ENCODE measurements at regions not wholly inside any gene's neighbourhood (a gene's known extent, or its start where the extent isn't known, plus 50 kb on each side); places are given as distances from the start of the nearest gene placed in this dataset.

DNA sequence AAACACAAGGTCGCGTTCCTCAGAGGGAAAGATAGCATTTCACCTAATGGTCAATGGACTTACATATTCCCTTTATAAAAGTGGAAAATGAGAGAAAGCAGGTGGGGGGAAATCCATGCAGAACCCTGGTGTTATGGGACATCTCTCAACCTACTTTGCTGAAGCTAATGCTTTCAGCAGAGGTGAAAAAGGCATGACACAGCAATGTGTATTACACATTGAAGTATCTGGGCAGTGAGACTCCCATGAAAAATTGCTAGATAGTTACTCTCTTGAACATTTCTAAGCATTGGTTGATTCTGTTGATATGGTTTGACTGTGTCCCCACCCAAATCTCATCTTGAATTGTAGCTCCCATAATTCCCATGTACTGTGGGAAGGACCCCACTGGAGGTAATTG is 60.0 kb upstream of the PICALM start:
- Histone ChIP-seq H3K4me1 (ENCODE audit: low read depth) (peaks cover 4% of the 10 kb centered on the region), H3K9me3 (no peaks in the 10 kb centered on the region), H3K36me3 (ENCODE audit: low read depth) (no peaks in the 10 kb centered on the region), H3K4me3 (no peak overlapping the region)
- intact Hi-C loops (cut with DNase I, micrococcal nuclease), result no loop called here
- DNase-seq, result no peak
- TF ChIP-seq, protein P1, sequence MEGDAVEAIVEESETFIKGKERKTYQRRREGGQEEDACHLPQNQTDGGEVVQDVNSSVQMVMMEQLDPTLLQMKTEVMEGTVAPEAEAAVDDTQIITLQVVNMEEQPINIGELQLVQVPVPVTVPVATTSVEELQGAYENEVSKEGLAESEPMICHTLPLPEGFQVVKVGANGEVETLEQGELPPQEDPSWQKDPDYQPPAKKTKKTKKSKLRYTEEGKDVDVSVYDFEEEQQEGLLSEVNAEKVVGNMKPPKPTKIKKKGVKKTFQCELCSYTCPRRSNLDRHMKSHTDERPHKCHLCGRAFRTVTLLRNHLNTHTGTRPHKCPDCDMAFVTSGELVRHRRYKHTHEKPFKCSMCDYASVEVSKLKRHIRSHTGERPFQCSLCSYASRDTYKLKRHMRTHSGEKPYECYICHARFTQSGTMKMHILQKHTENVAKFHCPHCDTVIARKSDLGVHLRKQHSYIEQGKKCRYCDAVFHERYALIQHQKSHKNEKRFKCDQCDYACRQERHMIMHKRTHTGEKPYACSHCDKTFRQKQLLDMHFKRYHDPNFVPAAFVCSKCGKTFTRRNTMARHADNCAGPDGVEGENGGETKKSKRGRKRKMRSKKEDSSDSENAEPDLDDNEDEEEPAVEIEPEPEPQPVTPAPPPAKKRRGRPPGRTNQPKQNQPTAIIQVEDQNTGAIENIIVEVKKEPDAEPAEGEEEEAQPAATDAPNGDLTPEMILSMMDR (IDR thresholded peaks at IDR 0.05), result no peak
- no peak for ATAC-seq

DNA sequence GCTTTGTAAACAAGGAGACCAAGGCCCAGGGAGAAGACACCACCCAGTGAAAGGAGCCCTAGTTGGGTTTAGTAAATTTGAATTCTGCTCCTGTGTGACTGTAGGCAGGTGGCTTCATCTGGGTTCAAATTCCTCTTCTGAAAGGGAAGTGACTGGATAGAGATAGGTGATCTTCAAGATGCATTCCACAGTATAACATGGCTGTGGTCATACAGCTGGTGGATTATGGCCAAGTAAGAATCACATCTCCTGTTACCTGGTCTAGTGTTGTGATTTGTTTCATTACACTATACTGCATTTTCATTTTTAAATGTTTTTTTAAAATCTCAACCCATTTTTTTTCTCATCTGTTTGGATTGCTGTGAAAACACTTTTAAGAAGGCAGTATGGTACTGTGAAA is 58.0 kb upstream of the PICALM start:
- no peaks in the 10 kb centered on the region for H3K4me1 ChIP-seq (ENCODE audit: low read depth)
- ATAC-seq (no peak), DNase-seq (no peak)
- H3K9me3 ChIP-seq, result no peaks in the 10 kb centered on the region
- no peak overlapping the region for H3K4me3 ChIP-seq
- intact Hi-C loops (cut with DNase I, micrococcal nuclease), result no loop called here
- H3K36me3 ChIP-seq (ENCODE audit: low read depth), result no peaks in the 10 kb centered on the region
- TF ChIP-seq, protein P1 (IDR thresholded peaks at IDR 0.05), result no peak

DNA sequence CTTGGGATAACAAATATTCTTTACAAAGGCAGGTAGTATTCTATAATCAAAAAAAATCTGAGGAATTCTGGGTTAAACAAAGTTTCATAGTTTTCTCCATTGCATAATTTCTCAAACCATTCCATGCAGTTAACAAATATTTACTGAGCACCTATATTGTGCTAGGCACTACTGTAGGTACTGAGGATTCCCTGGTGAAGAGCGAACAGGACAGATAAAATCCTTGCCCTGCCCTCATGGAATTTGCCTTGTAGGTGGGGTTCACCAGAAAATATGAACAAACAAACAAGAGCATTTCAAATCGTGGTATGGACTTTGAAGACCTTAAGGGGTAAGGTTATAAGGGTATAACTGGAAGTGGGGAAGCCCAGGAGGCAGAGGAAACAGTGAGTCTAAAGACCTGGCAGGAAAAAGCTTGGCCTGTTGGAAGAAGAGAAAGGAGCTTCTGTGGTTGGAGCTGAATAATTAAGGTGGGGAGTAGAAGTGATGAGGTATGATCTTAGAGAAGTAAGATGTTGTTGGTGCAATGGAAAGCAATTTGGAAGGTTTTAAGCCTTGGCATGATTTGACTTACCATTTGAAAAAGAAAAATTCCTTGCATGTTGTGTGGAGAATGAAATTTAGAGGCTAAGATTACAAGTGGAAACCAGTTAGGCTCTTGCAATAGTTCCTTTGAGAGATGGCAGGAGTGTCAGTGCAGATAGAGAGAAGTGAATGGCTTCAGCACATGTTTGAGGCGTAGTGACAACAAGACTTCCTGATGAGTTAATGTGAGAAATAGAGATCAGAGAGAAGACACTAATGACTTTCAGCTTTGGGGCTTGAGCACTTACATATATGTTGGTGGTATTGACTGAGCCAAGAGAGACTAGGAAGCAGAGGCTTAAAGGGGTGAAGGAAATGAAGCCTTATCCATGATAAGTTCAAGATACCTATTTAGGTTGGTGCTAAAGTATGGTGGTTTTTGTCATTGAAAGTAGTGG is 55.7 kb upstream of the PICALM start:
- Histone ChIP-seq H3K4me1 (ENCODE audit: low read depth) (no peaks in the 10 kb centered on the region), H3K4me3 (no peak overlapping the region), H3K36me3 (ENCODE audit: low read depth) (no peaks in the 10 kb centered on the region), H3K9me3 (no peaks in the 10 kb centered on the region)
- intact Hi-C loops (cut with DNase I, micrococcal nuclease), result no loop called here
- ATAC-seq, result no peak
- TF ChIP-seq, protein P1 (IDR thresholded peaks at IDR 0.05), result no peak
- no peak for DNase-seq

DNA sequence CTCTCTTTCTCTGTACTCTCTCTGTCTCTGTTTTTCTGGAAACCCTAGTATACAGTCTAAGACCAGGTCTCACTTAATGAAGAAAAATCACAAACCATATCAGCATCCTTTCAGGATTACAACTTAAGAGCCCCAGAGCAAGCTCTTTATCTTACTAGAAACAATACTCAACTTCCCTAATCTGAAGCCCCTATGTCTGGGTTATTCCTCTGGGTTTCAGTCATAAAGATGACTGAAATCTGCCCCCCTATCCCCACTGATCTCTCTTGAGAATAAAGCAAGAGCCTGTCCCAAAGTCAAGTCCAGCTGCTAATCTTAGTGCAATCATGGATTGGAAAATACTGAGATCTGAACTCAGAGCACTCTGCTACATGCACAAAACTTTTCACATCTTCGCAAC is 53.9 kb upstream of the PICALM start:
- DNase-seq (no peak), ATAC-seq (no peak)
- Histone ChIP-seq H3K4me1 (ENCODE audit: low read depth) (no peaks in the 10 kb centered on the region), H3K36me3 (ENCODE audit: low read depth) (no peaks in the 10 kb centered on the region), H3K4me3 (no peak overlapping the region), H3K9me3 (no peaks in the 10 kb centered on the region)
- intact Hi-C loops (cut with DNase I, micrococcal nuclease), result no loop called here
- TF ChIP-seq, protein P1 (IDR thresholded peaks at IDR 0.05), result no peak

DNA sequence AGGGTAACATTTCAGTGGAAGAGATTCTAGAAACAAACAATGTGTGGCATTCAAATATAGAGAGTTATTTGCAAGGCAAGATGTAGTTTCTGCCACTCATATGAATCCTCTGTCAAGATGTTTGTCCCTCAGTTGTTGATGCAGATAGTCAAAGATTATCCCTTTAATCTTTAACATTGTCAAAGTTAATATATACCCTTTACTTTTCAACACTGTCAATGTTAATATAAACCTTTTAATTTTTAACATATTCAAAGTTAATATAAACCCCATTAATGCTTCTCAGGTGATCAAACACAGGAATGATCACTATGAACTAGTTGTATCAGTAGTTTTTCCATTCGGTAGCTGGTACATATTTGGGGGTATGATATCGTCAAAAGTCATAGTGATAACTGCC is 51.9 kb upstream of the PICALM start:
- ATAC-seq, result no peak
- DNase-seq, result no peak
- Histone ChIP-seq H3K4me1 (ENCODE audit: low read depth) (no peaks in the 10 kb centered on the region), H3K9me3 (no peaks in the 10 kb centered on the region), H3K4me3 (no peak overlapping the region), H3K36me3 (ENCODE audit: low read depth) (no peaks in the 10 kb centered on the region)
- TF ChIP-seq, protein P1 (IDR thresholded peaks at IDR 0.05), result no peak
- intact Hi-C loops (cut with DNase I, micrococcal nuclease), result no loop called here
